ENCODE measurements at regions not wholly inside any gene's neighbourhood (a gene's known extent, or its start where the extent isn't known, plus 50 kb on each side); places are given as distances from the start of the nearest gene placed in this dataset.
A peak's percentile ranks its signal among the peaks of the same experiment; 100 is the strongest.

- no peak for TF ChIP-seq PYGO2 (tag; IDR thresholded peaks at IDR 0.05)
- TF ChIP-seq MTA3 (IDR thresholded peaks at IDR 0.05; ENCODE audit: borderline replicate concordance) = no peak
- no peak for TF ChIP-seq ZNF778 (CRISPR knock-in tag; IDR thresholded peaks at IDR 0.05)
- peak; percentile 45; the same call in 1 of the 2 replicates for TF ChIP-seq CBFA2T3 (IDR thresholded peaks at IDR 0.05)
- no peak for TF ChIP-seq ATF1 (CRISPR knock-in tag; IDR thresholded peaks at IDR 0.05)
- TF ChIP-seq ATF1 (tag; IDR thresholded peaks at IDR 0.05) = no peak
- no peak for TF ChIP-seq NR0B1 (IDR thresholded peaks at IDR 0.05; ENCODE audit: partially characterized antibody)
Observed at GRCh38 chrX:39475372-39475771, 622.4 kb downstream of the BCOR start (continued).

- DNase-seq (ENCODE audit: extremely low read depth in 1 of 4, low spot score in 3 of 4) = peak in 3 of 4 experiments; percentile 15 to 31 (median 20)
- in situ Hi-C loops (cut with MboI) = no loop called here
- Histone ChIP-seq H4K20me1 (replicated peaks; ENCODE audit: control insufficient read depth, insufficient read depth, low read length) (no peaks in the 10 kb centered on the region), H3K4me3 (no peak overlapping the region), H3K4me1 (replicated peaks in 1 of 2; ENCODE audit: control insufficient read depth in 2 of 2, insufficient read depth in 2 of 2, low read length in 2 of 2) (peaks cover 14 to 16% of the 10 kb centered on the region in 2 experiments; a peak in 4 of 5 replicates), H3K27ac (ENCODE audit: extremely low read depth, low read depth, low read length) (no peak overlapping the region), H3K9me3 (replicated peaks; ENCODE audit: control insufficient read depth, insufficient read depth, low read depth, low read length) (no peaks in the 10 kb centered on the region), H3K79me2 (ENCODE audit: control insufficient read depth, insufficient read depth, low read length) (no peaks in the 10 kb centered on the region), H3K36me3 (ENCODE audit: control insufficient read depth, insufficient read depth, low read length) (no peaks in the 10 kb centered on the region), H3K9ac (ENCODE audit: insufficient read depth in 1 of 2, low read depth in 2 of 2, low read length in 2 of 2) (peak overlapping the region in 1 of 2 experiments; percentile 50; a peak in 1 of 4 replicates), H3K27me3 (ENCODE audit: control insufficient read depth in 2 of 2, insufficient read depth in 2 of 2, low read length in 2 of 2) (no peaks in the 10 kb centered on the region), H2AFZ (ENCODE audit: low read depth, low read length) (peak overlapping the region; percentile 79), H3K4me2 (ENCODE audit: insufficient read depth, low read length) (no peak overlapping the region; the same call in 1 of the 2 replicates), H3K9me1 (ENCODE audit: control insufficient read depth, insufficient read depth, low read length) (peaks cover 3% of the 10 kb centered on the region)
- WGBS (ENCODE audit: insufficient coverage, low coverage, missing lambda C conversion rate) = 3% methylated on average over 8 of the region's 15 CpGs
- ChIA-PET POLR2A (interaction anchor here (0.6 kb wide), 1 partner anchor 37 kb away, joined by 3 read pairs; no protein-coding TSS in a partner anchor), CTCF (ENCODE audit: low intra/inter-chr PET ratio) (no interaction called here)
- intact Hi-C loops (cut with micrococcal nuclease) = no loop called here
- FAIRE-seq = no peak
- ATAC-seq = peak; percentile 71
- no TSS peak for BruUV-seq (replicated peaks)
- TF ChIP-seq L3MBTL2 (IDR thresholded peaks at IDR 0.05) = peak; percentile 51; the same call in 1 of the 2 replicates
- peak; percentile 65 for TF ChIP-seq NFE2 (IDR thresholded peaks at IDR 0.05; ENCODE audit: low read depth)
- TF ChIP-seq ZFX (CRISPR knock-in tag; IDR thresholded peaks at IDR 0.05) = no peak
- no peak for TF ChIP-seq DACH1 (IDR thresholded peaks at IDR 0.05; ENCODE audit: partially characterized antibody)
- 0 out of 2 replicates have a peak, but pooled peaks have one; percentile 27 for TF ChIP-seq RBFOX2 (IDR thresholded peaks at IDR 0.05; ENCODE audit: low read depth, low read length)
- TF ChIP-seq C11orf30 (IDR thresholded peaks at IDR 0.05; ENCODE audit: low read depth) = peak; percentile 48
Observed at GRCh38 chrX:39476604-39477021, 621.1 kb downstream of the BCOR start.
